GM12878 (cell line): ENCODE measurements at regions not wholly inside any gene's neighbourhood (a gene's known extent, or its start where the extent isn't known, plus 50 kb on each side); places are given as distances from the start of the nearest gene placed in this dataset.

Experiments
- ATAC-seq: fragments of 200-7000 bp; cut with Tn5 transposase; 3 replicates; pipeline ENCODE4 v1.9.1; 2020; ENCODE audit warnings: mild to moderate bottlenecking, moderate library complexity
- BruUV-seq: library from RNA; stranded (reverse); fragments of 400-500 nt; replicated peaks from 2 replicates; lab custom pipeline; 2021; lab: Mats Ljungman, UMichigan
- CTCF ChIA-PET: fragments of 300-600 bp; sonication (Branson Sonifier 250); formaldehyde crosslinking; extraction: SDS; loops from one replicate; lab custom pipeline; 2021; ENCODE audit warnings: inconsistent platforms; lab: Yijun Ruan, JAX
- POLR2A ChIA-PET: fragments of 350-600 bp; formaldehyde crosslinking; extraction: SDS; loops from one replicate; lab custom pipeline; 2021; ENCODE audit warnings: inconsistent platforms; lab: Charles Lee
- RAD21 ChIA-PET: fragments of 300-600 bp; sonication (Branson Sonifier 250); formaldehyde crosslinking; loops from one replicate; lab custom pipeline; 2023; ENCODE audit warnings: antibody characterized with exemption; ENCODE audit not compliant: unreplicated experiment; lab: Charles Lee
- SMC1A ChIA-PET: fragments of 300-600 bp; sonication (Branson Sonifier 250); formaldehyde crosslinking; loops from one replicate; lab custom pipeline; 2023; ENCODE audit not compliant: unreplicated experiment, uncharacterized antibody; lab: Charles Lee
- DNase-seq: peaks from one replicate; pipeline ENCODE4 v3.0.0-alpha.2; 2011; ENCODE audit warnings: low read depth, low spot score
- FAIRE-seq: peaks from 3 replicates; lab custom pipeline; 2011; peaks lifted over from hg19 to GRCh38; lab: Jason Lieb, UNC
- H2AFZ ChIP-seq: 2 replicates; pipeline ENCODE4 v1.6.0; 2011; ENCODE audit warnings: low read depth, low read length, control low read depth; ENCODE audit not compliant: control insufficient read depth
- H3K27ac ChIP-seq: 2 replicates; pipeline ENCODE4 v1.5.1; 2011; ENCODE audit warnings: control low read depth; ENCODE audit not compliant: control insufficient read depth, insufficient read depth
- H3K27me3 ChIP-seq, 2 experiments: replicated peaks in 1 of 2; 2 replicates each; pipeline versions ENCODE4 v1.6.0 to v1.6.1; 2011; ENCODE audit warnings: low read length in 1 of 2; ENCODE audit not compliant: control insufficient read depth in 2 of 2, insufficient read depth in 2 of 2
- H3K36me3 ChIP-seq, 2 experiments: 2 replicates each; pipeline ENCODE4 v1.5.1; 2011; ENCODE audit warnings: low read length in 1 of 2; ENCODE audit not compliant: control insufficient read depth in 2 of 2, insufficient read depth in 2 of 2
- H3K4me1 ChIP-seq: 2 replicates; pipeline ENCODE4 v1.6.1; 2011; ENCODE audit warnings: mild to moderate bottlenecking, low read length, moderate library complexity, mixed read lengths; ENCODE audit not compliant: control insufficient read depth, insufficient read depth
- H3K4me2 ChIP-seq: 2 replicates; pipeline ENCODE4 v1.6.0; 2011; ENCODE audit warnings: control low read depth; ENCODE audit not compliant: control insufficient read depth, insufficient read depth
- H3K4me3 ChIP-seq: fragments of 200-600 bp; sonication (generic); 2 replicates; pipeline ENCODE4 v1.5.1; 2016
- H3K79me2 ChIP-seq: 2 replicates; pipeline ENCODE4 v1.6.0; 2011; ENCODE audit warnings: low read length; ENCODE audit not compliant: control insufficient read depth, insufficient read depth
- H3K9ac ChIP-seq: 2 replicates; pipeline ENCODE4 v1.8.0; 2011; ENCODE audit warnings: low read length, control low read depth, mixed read lengths; ENCODE audit not compliant: control insufficient read depth, insufficient read depth
- H3K9me3 ChIP-seq: replicated peaks from 3 replicates; pipeline ENCODE4 v1.5.1; 2011; ENCODE audit warnings: mild to moderate bottlenecking, low read length; ENCODE audit not compliant: control insufficient read depth, insufficient read depth
- H4K20me1 ChIP-seq: 2 replicates; pipeline ENCODE4 v1.6.0; 2011; ENCODE audit not compliant: control insufficient read depth, insufficient read depth
- ESRRA ChIP-seq: IDR thresholded peaks from 2 replicates; pipeline ENCODE4 v1.6.1; 2012; ENCODE audit warnings: mild to moderate bottlenecking, low read length, improper control_type of control experiment
- HCFC1 ChIP-seq: fragments of 150-350 bp; IDR thresholded peaks from 2 replicates; pipeline ENCODE4 v1.6.1; 2014; ENCODE audit warnings: low read length
- LARP7 ChIP-seq: fragments of 450-650 bp; IDR thresholded peaks from 2 replicates; pipeline ENCODE4 v1.6.1; 2017; ENCODE audit warnings: mild to moderate bottlenecking
- POLR2AphosphoS5 ChIP-seq: IDR thresholded peaks from 2 replicates; pipeline ENCODE4 v1.6.1; 2011; ENCODE audit warnings: mild to moderate bottlenecking, low read length, inconsistent platforms
- ZSCAN29 ChIP-seq: fragments of 450-650 bp; IDR thresholded peaks from 2 replicates; pipeline ENCODE4 v1.6.1; 2017; ENCODE audit warnings: mild to moderate bottlenecking, moderate library complexity
- WGBS: methylation state at CpG from one replicate; pipeline ENCODE4 v1.1.6; 2016; ENCODE audit warnings: low lambda C conversion rate; ENCODE audit not compliant: insufficient replicate concordance, insufficient coverage; ENCODE audit errors: missing lambda C conversion rate; 5-methylcytosine and 5-hydroxymethylcytosine counted together
- in situ Hi-C: fragments of 300-500 bp; cut with MboI; formaldehyde crosslinking; loops from 9 replicates; pipeline ENCODE4 v1.14.3; 2018; ENCODE audit warnings: mixed read lengths
- intact Hi-C: fragments of 100-400 bp; cut with micrococcal nuclease; formaldehyde crosslinking; loops from one replicate; pipeline ENCODE4 v1.14.2; 2022; ENCODE audit not compliant: unreplicated experiment
- TF ChIP-seq, protein P1 (sequence below): fragments of 450-650 bp; formaldehyde crosslinking; IDR thresholded peaks from 2 replicates; pipeline ENCODE4 v1.4.0; 2022; ENCODE audit warnings: mild to moderate bottlenecking, moderate library complexity
- TF ChIP-seq, protein P2 (sequence below): fragments of 450-650 bp; IDR thresholded peaks from 2 replicates; pipeline ENCODE4 v1.6.1; 2016; ENCODE audit warnings: mild to moderate bottlenecking, moderate library complexity, borderline replicate concordance
- TF ChIP-seq, protein P3 (sequence below): fragments of 450-650 bp; formaldehyde crosslinking; IDR thresholded peaks from 2 replicates; pipeline ENCODE4 v1.4.0; 2020; ENCODE audit warnings: mild to moderate bottlenecking, moderate library complexity

DNA sequence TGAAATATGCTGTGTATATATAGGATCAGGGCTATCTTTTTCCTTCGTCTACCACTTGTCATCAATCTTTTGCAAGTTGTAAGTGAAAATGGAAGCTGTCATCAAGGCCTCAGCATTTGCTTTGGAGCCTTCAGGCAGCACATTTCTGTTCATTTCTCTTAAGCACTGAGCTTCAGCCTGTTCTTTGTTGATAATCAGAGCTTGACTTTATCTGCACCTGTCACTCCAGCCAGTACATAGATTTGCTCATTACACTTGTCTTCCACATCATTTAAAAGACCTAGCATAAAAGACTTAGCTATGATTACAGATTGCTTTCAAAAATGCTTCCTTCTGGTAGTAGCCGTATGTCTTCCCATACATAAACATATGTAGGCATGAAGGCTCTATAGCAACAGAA is 189.8 kb upstream of the GRIK2 start:
- Histone ChIP-seq H3K79me2 (no peaks in the 10 kb centered on the region), H3K27ac (no peak overlapping the region), H3K4me1 (no peaks in the 10 kb centered on the region), H3K36me3 (no peaks in the 10 kb centered on the region), H3K9ac (no peak overlapping the region), H3K9me3 (no peaks in the 10 kb centered on the region), H2AFZ (no peak overlapping the region), H4K20me1 (no peaks in the 10 kb centered on the region), H3K4me3 (no peak overlapping the region), H3K27me3 (no peaks in the 10 kb centered on the region), H3K4me2 (no peak overlapping the region)
- in situ Hi-C loops (no loop called here), intact Hi-C loops (no loop called here)
- ATAC-seq (no peak), FAIRE-seq (no peak), DNase-seq (no peak)
- POLR2A ChIA-PET = no interaction called here
- 3% methylated on average over 2 of the region's 2 CpGs for WGBS
- CTCF ChIA-PET = no interaction called here
- no TSS peak for BruUV-seq
- SMC1A ChIA-PET = no interaction called here
- TF ChIP-seq, protein P1, sequence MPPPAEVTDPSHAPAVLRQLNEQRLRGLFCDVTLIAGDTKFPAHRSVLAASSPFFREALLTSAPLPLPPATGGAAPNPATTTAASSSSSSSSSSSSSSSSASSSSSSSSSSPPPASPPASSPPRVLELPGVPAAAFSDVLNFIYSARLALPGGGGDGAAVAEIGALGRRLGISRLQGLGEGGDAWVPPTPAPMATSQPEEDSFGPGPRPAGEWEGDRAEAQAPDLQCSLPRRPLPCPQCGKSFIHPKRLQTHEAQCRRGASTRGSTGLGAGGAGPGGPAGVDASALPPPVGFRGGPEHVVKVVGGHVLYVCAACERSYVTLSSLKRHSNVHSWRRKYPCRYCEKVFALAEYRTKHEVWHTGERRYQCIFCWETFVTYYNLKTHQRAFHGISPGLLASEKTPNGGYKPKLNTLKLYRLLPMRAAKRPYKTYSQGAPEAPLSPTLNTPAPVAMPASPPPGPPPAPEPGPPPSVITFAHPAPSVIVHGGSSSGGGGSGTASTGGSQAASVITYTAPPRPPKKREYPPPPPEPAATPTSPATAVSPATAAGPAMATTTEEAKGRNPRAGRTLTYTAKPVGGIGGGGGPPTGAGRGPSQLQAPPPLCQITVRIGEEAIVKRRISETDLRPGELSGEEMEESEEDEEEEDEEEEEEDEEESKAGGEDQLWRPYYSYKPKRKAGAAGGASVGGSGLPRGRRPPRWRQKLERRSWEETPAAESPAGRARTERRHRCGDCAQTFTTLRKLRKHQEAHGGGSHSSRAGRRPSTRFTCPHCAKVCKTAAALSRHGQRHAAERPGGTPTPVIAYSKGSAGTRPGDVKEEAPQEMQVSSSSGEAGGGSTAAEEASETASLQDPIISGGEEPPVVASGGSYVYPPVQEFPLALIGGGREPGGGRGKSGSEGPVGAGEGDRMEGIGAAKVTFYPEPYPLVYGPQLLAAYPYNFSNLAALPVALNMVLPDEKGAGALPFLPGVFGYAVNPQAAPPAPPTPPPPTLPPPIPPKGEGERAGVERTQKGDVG (CRISPR knock-in tag) = no peak
- TF ChIP-seq, protein P2, sequence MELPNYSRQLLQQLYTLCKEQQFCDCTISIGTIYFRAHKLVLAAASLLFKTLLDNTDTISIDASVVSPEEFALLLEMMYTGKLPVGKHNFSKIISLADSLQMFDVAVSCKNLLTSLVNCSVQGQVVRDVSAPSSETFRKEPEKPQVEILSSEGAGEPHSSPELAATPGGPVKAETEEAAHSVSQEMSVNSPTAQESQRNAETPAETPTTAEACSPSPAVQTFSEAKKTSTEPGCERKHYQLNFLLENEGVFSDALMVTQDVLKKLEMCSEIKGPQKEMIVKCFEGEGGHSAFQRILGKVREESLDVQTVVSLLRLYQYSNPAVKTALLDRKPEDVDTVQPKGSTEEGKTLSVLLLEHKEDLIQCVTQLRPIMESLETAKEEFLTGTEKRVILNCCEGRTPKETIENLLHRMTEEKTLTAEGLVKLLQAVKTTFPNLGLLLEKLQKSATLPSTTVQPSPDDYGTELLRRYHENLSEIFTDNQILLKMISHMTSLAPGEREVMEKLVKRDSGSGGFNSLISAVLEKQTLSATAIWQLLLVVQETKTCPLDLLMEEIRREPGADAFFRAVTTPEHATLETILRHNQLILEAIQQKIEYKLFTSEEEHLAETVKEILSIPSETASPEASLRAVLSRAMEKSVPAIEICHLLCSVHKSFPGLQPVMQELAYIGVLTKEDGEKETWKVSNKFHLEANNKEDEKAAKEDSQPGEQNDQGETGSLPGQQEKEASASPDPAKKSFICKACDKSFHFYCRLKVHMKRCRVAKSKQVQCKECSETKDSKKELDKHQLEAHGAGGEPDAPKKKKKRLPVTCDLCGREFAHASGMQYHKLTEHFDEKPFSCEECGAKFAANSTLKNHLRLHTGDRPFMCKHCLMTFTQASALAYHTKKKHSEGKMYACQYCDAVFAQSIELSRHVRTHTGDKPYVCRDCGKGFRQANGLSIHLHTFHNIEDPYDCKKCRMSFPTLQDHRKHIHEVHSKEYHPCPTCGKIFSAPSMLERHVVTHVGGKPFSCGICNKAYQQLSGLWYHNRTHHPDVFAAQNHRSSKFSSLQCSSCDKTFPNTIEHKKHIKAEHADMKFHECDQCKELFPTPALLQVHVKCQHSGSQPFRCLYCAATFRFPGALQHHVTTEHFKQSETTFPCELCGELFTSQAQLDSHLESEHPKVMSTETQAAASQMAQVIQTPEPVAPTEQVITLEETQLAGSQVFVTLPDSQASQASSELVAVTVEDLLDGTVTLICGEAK = no peak
- TF ChIP-seq POLR2AphosphoS5 (no peak), ESRRA (no peak), ZSCAN29 (no peak), HCFC1 (no peak), LARP7 (no peak)
- TF ChIP-seq, protein P3, sequence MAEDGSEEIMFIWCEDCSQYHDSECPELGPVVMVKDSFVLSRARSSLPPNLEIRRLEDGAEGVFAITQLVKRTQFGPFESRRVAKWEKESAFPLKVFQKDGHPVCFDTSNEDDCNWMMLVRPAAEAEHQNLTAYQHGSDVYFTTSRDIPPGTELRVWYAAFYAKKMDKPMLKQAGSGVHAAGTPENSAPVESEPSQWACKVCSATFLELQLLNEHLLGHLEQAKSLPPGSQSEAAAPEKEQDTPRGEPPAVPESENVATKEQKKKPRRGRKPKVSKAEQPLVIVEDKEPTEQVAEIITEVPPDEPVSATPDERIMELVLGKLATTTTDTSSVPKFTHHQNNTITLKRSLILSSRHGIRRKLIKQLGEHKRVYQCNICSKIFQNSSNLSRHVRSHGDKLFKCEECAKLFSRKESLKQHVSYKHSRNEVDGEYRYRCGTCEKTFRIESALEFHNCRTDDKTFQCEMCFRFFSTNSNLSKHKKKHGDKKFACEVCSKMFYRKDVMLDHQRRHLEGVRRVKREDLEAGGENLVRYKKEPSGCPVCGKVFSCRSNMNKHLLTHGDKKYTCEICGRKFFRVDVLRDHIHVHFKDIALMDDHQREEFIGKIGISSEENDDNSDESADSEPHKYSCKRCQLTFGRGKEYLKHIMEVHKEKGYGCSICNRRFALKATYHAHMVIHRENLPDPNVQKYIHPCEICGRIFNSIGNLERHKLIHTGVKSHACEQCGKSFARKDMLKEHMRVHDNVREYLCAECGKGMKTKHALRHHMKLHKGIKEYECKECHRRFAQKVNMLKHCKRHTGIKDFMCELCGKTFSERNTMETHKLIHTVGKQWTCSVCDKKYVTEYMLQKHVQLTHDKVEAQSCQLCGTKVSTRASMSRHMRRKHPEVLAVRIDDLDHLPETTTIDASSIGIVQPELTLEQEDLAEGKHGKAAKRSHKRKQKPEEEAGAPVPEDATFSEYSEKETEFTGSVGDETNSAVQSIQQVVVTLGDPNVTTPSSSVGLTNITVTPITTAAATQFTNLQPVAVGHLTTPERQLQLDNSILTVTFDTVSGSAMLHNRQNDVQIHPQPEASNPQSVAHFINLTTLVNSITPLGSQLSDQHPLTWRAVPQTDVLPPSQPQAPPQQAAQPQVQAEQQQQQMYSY (CRISPR knock-in tag) = no peak
- RAD21 ChIA-PET = no interaction called here
